Stimulated activated memory B cell treated with anti-CD40 and anti-IgM and Interleukin-4, amounts not matched to agents 10 μg/mL and 1 μg/mL and 100 μg/mL, for 72 hours (primary cell): ENCODE measurements at regions not wholly inside any gene's neighbourhood (a gene's known extent, or its start where the extent isn't known, plus 50 kb on each side); places are given as distances from the start of the nearest gene placed in this dataset.

Experiments used
- ATAC-seq: fragments of 150-1000 bp; cut with Tn5 transposase; 2 replicates; pipeline ENCODE4 v1.10.0; 2021
- H3K27ac Mint-ChIP-seq: one replicate; pipeline ENCODE4 v1.8.0; 2022; ENCODE audit warnings: mild to moderate bottlenecking, mixed read lengths
- H3K27me3 Mint-ChIP-seq: one replicate; pipeline ENCODE4 v1.8.0; 2022; ENCODE audit warnings: mixed read lengths
- H3K36me3 Mint-ChIP-seq: one replicate; pipeline ENCODE4 v1.8.0; 2022; ENCODE audit warnings: mixed read lengths
- H3K4me1 Mint-ChIP-seq: one replicate; pipeline ENCODE4 v1.8.0; 2022; ENCODE audit warnings: mixed read lengths
- H3K4me3 Mint-ChIP-seq: one replicate; pipeline ENCODE4 v1.8.0; 2022; ENCODE audit warnings: mild to moderate bottlenecking, moderate library complexity, mixed read lengths
- H3K9me3 Mint-ChIP-seq: one replicate; pipeline ENCODE4 v1.8.0; 2022; ENCODE audit warnings: mixed read lengths

DNA sequence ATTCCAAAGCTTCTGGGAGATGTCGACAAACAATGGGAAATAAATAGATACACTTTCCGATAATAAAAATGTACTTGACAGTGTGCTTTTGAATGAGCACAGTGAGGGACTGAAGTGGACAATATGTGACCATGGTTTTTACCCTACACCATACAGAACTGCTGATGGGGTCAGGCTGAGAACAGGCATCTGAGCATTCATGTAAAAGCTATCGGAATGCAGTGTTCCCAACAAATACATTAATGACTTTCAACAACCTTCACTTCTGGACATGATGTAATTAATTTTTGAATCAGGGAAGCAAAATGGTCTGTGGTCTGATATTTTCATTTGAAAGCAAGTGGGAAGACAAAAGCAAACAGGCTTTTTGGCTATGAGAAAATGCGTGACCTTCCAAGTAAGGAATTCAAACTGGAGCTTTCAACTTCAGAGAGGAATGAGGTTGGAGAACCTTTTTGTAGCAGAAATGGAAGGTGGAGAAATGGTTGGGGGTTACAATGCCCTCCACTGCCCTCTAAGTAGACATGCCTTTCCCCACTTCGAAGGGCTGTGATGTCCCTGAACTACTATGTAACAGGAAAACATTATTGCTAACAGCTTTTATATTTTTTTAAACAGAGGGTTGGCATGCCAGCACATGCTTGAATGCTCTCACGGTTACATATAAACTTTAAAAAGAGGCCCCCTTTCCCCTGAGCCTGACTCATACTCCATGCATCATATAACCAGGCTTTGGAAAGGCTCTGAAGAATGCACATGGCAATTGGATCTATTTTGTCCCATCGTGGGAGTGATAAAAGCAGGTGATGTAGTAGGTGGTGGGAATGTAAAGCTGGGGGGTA, 203.5 kb upstream of the CITED2 start:
- Mint-ChIP-seq H3K36me3 (no peaks in the 10 kb centered on the region), H3K27ac (no peak overlapping the region), H3K4me1 (peaks cover 9% of the 10 kb centered on the region), H3K27me3 (no peaks in the 10 kb centered on the region), H3K4me3 (no peak overlapping the region), H3K9me3 (peaks cover 3% of the 10 kb centered on the region)
- ATAC-seq = no peak

DNA sequence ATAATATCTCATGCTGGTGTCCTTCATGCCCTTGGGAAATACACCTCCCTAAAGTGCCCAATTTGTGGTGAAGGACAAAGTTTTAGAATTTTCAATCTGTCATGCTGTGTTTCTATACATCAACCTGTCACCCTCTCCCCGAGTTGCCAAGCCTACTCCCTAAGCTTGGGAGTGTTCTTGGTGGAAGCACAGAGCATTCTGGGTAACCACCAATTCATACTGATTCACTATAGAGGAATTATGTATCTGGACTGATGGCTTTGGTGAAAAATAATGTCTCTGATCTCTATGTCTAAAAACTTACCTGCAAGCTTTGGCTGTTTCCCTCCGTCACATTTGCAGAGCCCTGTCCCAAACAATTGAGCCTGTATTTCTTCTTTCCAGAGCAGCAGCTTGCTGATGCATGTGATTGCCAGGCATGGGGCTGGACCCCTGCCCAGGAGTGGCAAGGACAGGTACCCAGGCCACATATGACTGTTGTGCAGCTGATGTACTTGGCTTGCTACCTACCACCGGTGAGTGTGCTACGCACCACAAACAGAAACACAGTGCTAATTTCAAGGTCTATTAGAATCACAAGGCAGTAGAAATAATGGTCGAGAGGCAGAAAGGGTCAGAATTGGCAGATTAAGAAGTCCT, 202.8 kb upstream of the CITED2 start:
- Mint-ChIP-seq H3K36me3 (no peaks in the 10 kb centered on the region), H3K9me3 (peaks cover 3% of the 10 kb centered on the region), H3K4me3 (no peak overlapping the region), H3K4me1 (peaks cover 9% of the 10 kb centered on the region), H3K27ac (no peak overlapping the region), H3K27me3 (no peaks in the 10 kb centered on the region)
- ATAC-seq = no peak

DNA sequence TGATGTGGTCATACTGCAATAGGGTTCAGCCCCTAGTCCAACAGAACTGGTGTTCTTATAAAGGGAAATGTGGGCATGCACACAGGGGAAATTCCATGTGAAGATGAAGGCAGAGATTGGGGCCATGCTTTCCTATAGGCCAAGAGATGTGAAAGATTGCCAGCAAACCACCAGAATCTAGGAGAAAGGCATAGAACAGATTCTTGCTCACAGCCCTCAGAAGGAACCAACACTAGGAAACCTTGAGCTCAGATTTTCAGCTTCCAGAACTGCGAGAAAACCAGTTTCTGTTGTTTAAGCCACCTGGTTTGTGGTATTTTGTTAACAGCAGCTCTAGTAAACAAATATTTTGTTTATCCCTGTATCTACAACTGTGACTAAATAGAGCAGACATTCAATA, 197.6 kb upstream of the CITED2 start:
- H3K27ac Mint-ChIP-seq = no peak overlapping the region
- no peak overlapping the region for H3K4me3 Mint-ChIP-seq
- H3K4me1 Mint-ChIP-seq = no peaks in the 10 kb centered on the region
- peaks cover 3% of the 10 kb centered on the region for H3K9me3 Mint-ChIP-seq
- ATAC-seq = no peak
- no peaks in the 10 kb centered on the region for H3K36me3 Mint-ChIP-seq
- no peaks in the 10 kb centered on the region for H3K27me3 Mint-ChIP-seq

DNA sequence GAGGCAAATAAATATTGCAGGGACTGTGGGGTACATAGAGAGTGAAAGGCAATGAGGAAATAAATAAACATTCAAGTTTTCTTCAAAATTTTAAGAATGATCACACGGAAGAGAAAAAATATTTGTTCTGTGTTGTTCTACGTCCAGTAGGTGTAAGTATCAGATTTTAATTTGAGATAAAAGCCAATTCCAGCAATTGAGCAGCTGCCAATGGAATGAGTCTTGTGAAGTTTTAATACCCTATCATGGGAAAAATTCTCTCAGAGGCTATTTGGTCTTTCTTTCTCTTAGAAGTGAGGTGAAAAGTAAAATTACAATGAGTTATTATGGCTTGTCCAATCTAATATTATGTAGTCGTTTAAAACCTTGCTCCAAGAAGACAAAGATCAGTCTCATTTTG, 195.7 kb upstream of the CITED2 start:
- no peaks in the 10 kb centered on the region for H3K4me1 Mint-ChIP-seq
- no peak overlapping the region for H3K27ac Mint-ChIP-seq
- H3K36me3 Mint-ChIP-seq = no peaks in the 10 kb centered on the region
- H3K4me3 Mint-ChIP-seq = no peak overlapping the region
- ATAC-seq = no peak
- H3K9me3 Mint-ChIP-seq = peaks cover 3% of the 10 kb centered on the region
- no peaks in the 10 kb centered on the region for H3K27me3 Mint-ChIP-seq

DNA sequence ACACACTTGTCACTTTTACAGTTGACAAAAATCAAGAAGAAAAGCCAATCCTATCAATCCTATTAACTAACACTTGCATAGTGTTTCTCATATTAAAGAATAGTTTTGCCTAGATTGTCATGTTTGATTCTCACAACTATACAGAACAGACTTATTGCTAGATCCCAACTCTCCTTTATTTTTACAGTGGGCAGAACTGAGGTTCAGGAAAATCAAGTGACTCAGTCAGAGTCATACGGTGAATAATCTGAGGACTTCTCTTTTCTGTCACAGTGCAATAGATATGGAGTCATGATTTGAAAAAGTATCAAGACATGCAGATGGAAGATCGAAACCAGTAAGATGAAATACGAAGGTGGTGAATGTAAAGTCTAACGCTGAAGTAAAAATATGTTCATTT, 195.1 kb upstream of the CITED2 start:
- Mint-ChIP-seq H3K27ac (no peak overlapping the region), H3K27me3 (no peaks in the 10 kb centered on the region), H3K4me3 (no peak overlapping the region), H3K9me3 (peaks cover 3% of the 10 kb centered on the region), H3K36me3 (no peaks in the 10 kb centered on the region), H3K4me1 (no peaks in the 10 kb centered on the region)
- ATAC-seq = no peak

DNA sequence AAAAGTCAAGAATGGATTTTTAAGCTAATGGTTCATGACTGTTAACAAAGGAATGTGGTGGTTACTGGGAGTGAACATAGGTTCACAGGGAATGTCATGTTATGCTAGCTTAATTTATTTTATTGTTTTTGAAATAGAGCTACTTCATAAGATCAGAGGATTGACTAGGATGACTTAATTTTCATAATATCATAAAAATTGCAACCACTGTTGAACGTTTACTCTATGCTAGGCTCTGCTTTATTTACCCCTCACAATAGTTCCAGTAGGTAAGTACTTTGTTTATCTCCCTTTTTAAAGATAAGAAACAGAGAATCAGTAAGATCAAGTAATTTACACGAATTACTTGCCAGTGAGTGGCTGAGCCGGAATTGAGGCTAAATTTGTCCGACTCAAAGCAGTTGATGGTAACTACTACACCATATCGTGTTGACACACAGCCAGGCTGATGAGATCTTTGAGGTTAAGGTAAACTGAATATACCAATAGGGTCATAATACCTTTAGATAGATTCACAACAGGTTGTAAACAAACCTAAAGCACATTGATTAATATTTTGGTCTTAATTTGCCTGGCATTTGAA, 194.6 kb upstream of the CITED2 start:
- H3K27ac Mint-ChIP-seq = no peak overlapping the region
- H3K4me3 Mint-ChIP-seq = no peak overlapping the region

DNA sequence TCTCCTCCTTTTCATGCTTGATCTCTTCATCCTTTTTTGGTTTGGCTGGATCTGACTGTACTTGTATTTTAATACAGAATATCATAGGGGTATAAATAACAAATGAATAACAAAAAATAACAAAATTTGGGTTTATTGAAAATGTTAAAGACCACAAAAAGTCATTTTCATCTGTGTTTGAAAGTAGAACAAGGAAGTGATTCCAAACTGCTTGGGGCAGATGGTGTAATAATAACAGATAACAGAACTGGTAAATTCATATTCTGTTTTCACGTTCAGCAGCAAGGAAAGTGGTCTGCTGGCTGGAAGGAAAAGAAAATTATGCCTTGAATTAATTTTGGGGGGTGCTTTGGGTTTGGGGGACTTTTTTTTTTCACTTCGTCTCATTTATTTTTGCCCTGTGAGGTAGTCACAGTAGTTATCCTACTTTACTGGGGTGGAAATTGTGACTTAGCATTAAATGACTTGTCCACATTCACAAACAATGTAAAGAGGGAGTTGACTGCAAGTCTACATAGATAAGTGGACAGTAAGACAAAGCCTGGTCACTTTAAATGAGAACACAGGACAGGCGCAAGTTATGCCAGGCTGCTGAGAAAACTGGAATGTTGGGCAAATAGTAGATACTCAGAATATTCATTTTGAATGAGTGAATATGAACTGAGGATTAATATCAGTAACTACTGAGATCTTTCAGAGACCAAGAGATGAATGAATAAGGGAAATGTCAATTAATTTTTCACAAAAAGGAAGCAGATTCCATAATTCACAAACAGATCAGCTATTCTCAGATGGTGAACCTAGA, 193.9 kb upstream of the CITED2 start:
- Mint-ChIP-seq H3K27me3 (no peaks in the 10 kb centered on the region), H3K4me1 (no peaks in the 10 kb centered on the region), H3K9me3 (no peaks in the 10 kb centered on the region), H3K4me3 (no peak overlapping the region), H3K27ac (no peak overlapping the region), H3K36me3 (no peaks in the 10 kb centered on the region)
- ATAC-seq = no peak

More for the DNA sequence above, 194.6 kb upstream of the CITED2 start:
- H3K4me1 Mint-ChIP-seq = no peaks in the 10 kb centered on the region
- no peaks in the 10 kb centered on the region for H3K36me3 Mint-ChIP-seq
- no peaks in the 10 kb centered on the region for H3K27me3 Mint-ChIP-seq
- no peak for ATAC-seq
- peaks cover 2% of the 10 kb centered on the region for H3K9me3 Mint-ChIP-seq

DNA sequence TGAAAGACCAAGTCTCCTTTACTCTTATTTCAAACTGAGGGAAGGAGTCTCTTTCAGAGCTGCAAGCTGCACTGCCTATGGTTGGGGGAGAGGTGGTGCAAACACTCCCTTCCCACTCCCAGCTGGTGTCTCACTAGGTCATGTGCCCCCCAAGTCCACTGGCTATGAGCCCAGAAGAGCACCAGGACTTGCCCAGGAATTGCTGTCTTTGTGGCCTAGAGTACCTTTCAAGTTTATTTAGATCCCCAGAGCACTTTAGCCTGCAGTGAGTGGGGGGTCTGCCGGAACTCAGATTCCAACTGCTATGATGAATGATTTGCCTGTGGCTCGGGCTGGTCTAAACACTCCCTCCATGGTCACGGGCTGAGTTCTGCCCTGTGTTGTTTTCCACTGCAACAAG, 192.6 kb upstream of the CITED2 start:
- Mint-ChIP-seq H3K4me1 (no peaks in the 10 kb centered on the region), H3K27ac (no peak overlapping the region), H3K36me3 (no peaks in the 10 kb centered on the region), H3K4me3 (no peak overlapping the region), H3K27me3 (no peaks in the 10 kb centered on the region), H3K9me3 (no peaks in the 10 kb centered on the region)
- no peak for ATAC-seq

DNA sequence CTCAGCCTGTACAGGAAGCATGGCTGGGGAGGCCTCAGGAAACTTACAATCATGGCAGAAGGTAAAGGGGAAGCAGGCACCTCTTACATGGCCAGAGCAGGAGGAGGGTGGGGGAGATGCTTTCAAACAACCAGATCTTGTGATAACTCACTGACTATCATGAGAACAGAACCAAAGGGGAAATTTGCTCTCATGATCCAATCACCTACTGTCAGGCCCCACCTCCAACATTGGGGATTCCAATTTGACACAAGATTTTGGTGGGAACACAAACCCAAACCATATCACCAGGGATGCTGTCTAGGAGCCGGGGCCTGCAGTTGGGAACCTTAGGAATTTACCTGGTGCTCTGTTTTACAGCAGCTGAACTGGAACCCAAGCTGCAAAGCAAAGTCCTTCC, 191.1 kb upstream of the CITED2 start:
- Mint-ChIP-seq H3K9me3 (peaks cover 5% of the 10 kb centered on the region), H3K27ac (no peak overlapping the region), H3K4me3 (no peak overlapping the region), H3K36me3 (peaks cover 6% of the 10 kb centered on the region), H3K27me3 (no peaks in the 10 kb centered on the region), H3K4me1 (no peaks in the 10 kb centered on the region)
- ATAC-seq = no peak

DNA sequence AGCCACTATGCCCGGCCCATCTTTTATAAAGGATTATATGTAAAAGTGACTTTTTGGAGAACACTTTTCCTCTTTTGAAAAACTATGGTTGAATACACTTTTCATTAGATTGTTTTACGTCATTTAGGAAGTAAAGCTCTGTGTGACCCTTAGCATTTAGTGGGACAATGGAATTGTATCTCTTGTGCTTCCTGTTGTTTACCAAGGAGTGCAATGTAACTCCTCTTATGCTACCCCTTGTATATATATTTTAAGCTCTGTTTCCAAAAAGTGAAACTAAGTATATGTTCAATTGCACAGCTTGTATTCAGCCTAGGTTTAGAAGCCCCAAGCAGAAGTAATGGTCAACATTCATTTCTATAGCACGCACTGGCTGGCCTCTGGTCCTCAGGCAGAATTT, 183.1 kb upstream of the CITED2 start:
- H3K27me3 Mint-ChIP-seq = no peaks in the 10 kb centered on the region
- no peak overlapping the region for H3K4me3 Mint-ChIP-seq
- no peak overlapping the region for H3K27ac Mint-ChIP-seq
- H3K9me3 Mint-ChIP-seq = peaks cover 5% of the 10 kb centered on the region
- no peak for ATAC-seq
- H3K4me1 Mint-ChIP-seq = no peaks in the 10 kb centered on the region
- H3K36me3 Mint-ChIP-seq = peaks cover 6% of the 10 kb centered on the region

DNA sequence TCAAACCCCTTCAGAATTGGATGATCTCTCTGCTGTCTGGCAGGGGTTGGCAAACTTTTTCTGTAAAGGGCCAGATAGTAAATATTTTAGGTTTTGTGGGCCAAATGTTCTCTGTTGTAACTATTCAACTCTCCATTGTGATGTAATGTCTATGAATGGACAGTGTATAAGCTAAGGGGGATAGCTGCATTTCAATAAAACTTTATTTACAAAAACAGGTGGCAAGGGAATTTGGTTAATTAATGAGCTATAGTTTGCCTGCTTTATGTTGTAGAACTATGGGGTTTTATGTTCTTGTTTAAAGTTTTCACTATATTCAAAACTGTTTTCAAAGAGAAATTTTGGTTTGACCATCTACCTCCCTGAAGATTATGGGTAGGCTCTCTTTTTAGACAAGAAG, 182.1 kb upstream of the CITED2 start:
- peaks cover 5% of the 10 kb centered on the region for H3K9me3 Mint-ChIP-seq
- no peak overlapping the region for H3K4me3 Mint-ChIP-seq
- no peak for ATAC-seq
- peaks cover 6% of the 10 kb centered on the region for H3K36me3 Mint-ChIP-seq
- no peak overlapping the region for H3K27ac Mint-ChIP-seq
- no peaks in the 10 kb centered on the region for H3K4me1 Mint-ChIP-seq
- H3K27me3 Mint-ChIP-seq = no peaks in the 10 kb centered on the region

DNA sequence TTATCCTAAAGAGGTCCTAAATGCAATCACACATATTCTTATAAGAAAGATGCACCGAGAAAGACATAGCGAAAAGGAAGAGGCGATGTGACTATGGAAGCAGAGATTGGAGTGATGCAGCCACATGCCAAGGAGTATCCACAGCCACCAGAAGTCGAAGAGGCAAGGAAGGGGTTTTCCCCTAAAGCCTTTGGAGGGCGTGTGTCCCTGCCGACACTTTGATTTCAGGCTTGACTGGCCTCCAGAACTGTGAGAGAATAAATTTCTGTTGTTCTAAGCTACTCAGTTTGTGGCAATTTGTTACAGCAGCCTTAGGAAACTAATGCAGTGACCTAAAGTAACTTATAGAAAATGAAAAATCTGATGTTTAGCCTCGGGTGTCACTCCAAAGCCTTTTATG, 179.5 kb upstream of the CITED2 start:
- no peak for ATAC-seq
- Mint-ChIP-seq H3K4me1 (no peaks in the 10 kb centered on the region), H3K27ac (no peak overlapping the region), H3K36me3 (no peaks in the 10 kb centered on the region), H3K27me3 (no peaks in the 10 kb centered on the region), H3K4me3 (no peak overlapping the region), H3K9me3 (no peaks in the 10 kb centered on the region)

DNA sequence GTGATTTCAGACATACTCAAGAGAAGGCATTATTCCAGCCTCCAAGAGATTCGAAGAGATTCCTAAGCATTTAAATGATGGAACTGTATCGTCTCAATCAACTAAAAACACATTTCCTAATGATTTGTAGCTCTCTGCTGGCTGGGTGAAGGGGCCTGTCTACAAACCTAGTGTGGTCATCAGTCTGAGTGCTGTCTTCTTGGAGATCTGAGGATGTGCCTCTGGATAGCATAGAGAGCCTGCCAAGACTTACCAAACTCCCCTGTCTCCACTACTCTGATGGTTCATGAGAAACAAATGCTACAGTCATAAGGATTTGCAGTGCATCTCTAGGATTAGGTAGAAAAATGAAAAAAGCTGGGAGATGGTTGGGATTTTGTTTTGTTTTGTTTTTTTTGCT, 176.9 kb upstream of the CITED2 start:
- Mint-ChIP-seq H3K9me3 (no peaks in the 10 kb centered on the region), H3K36me3 (no peaks in the 10 kb centered on the region), H3K4me1 (no peaks in the 10 kb centered on the region), H3K27ac (no peak overlapping the region), H3K27me3 (no peaks in the 10 kb centered on the region), H3K4me3 (no peak overlapping the region)
- ATAC-seq = no peak

DNA sequence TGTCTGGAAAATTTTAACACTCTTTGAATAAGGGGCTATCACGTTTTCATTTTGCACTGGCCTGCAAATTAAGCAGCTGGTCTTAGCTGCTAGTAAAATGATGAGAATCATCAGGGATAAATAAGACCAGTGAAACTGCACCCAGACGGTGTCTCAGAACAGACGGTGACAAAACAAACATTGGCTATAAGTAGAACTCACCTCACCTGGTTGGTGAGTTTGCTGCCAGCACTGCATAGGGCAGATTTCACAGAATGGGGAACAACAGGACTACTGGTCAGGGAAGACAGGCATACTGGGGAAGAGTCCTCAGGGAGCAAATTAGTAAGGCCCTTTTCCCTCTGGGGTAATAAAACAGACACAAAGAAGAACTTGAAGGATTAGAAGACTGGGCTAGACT, 175.9 kb upstream of the CITED2 start:
- Mint-ChIP-seq H3K4me3 (no peak overlapping the region), H3K36me3 (no peaks in the 10 kb centered on the region), H3K9me3 (no peaks in the 10 kb centered on the region), H3K4me1 (no peaks in the 10 kb centered on the region), H3K27me3 (no peaks in the 10 kb centered on the region), H3K27ac (no peak overlapping the region)
- no peak for ATAC-seq

DNA sequence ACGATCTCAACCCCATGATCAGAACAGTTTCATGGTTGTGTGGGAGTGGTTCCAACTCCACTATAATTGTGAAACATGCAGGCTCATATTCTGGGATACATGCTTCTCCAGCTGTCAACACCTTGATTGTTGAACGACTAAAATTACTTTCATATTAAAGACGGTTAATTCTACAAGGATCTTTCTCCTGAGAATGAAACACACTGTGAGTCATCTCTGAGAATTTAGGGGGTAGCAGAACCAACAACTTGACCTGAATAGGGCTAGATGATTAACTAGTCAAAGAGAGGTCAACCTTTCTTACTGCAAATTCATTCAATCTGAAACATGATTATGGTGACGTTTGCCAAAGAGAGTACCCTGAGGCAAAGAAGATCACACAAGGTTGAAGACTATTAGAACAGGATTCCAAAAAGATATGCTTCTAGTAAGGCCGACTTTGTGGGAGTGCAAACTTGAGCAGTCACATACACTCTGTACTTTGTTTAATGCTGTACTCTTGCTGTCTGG, 175.2 kb upstream of the CITED2 start:
- Mint-ChIP-seq H3K27me3 (no peaks in the 10 kb centered on the region), H3K9me3 (no peaks in the 10 kb centered on the region)

More for the DNA sequence above, 175.2 kb upstream of the CITED2 start:
- Mint-ChIP-seq H3K36me3 (no peaks in the 10 kb centered on the region), H3K4me3 (no peak overlapping the region), H3K27ac (no peak overlapping the region), H3K4me1 (no peaks in the 10 kb centered on the region)
- ATAC-seq = no peak
